ENCODE measurements at regions not wholly inside any gene's neighbourhood (a gene's known extent, or its start where the extent isn't known, plus 50 kb on each side); places are given as distances from the start of the nearest gene placed in this dataset.
"Not testable (repeated sequence)": the region's sequence is repeated elsewhere in the genome, so short reads cannot be mapped to it uniquely, and the experiment has no call there.

- TF ChIP-seq CTCF, POLR2A (IDR thresholded peaks at IDR 0.05): not testable (repeated sequence)
Measured at GRCh38 chr12:131207300-131207660, 253.6 kb downstream of the ADGRD1 start.
